SIG-M5 (cell line): ENCODE measurements at regions not wholly inside any gene's neighbourhood (a gene's known extent, or its start where the extent isn't known, plus 50 kb on each side); places are given as distances from the start of the nearest gene placed in this dataset.
"Not testable (repeated sequence)": the region's sequence is repeated elsewhere in the genome, so short reads cannot be mapped to it uniquely, and the experiment has no call there.

Source experiments
- DNase-seq: peaks from one replicate; lab custom pipeline; 2025; lab: John Stamatoyannopoulos, UW

- DNase-seq, result peak; percentile 50
Observed at GRCh38 chr4:116020141-116020722, 906.8 kb upstream of the NDST4 start.

DNA sequence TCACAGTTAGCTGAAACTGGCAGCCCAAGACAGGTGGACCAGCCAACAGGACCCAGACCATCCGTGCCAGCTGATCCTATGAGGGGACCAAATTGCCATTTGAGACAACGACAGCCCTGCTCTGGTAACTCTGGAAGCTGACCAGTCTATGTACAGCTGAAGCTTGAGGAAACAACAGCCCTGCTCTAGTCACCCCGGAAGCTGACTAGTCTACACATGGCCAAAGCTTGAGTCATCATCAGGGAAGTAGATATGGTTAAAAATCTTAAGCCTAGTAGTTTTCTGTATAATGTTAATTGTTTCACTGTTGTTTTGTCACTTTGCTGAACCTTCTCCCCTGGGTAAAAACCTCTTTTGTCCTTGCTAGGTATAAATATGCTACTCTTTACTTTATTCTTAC, 905.4 kb upstream of the NDST4 start:
- no peak for DNase-seq

DNA sequence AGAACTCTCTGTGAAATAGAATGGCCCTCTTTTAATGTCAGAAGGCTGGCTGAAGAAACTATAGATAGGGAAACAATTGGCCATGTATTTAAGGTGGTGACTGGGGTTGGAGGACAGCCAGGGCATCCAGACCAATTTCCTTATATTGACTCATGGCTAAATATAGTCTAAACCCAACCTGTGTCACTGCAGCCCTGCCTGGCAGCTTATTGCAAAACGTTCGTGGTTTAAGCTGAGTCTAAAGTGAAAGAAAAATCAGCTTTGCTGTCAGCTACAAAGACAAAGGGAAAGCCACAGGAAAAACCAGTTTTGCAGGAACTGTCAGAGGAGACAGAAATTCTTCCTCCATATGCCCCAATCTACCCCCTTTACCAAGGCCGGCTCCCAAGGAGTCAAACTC, 902.8 kb upstream of the NDST4 start:
- peak; percentile 66 for DNase-seq

GRCh38 chr4:116015549-116015948, 902.1 kb upstream of the NDST4 start:
- DNase-seq, result peak; percentile 1

DNA sequence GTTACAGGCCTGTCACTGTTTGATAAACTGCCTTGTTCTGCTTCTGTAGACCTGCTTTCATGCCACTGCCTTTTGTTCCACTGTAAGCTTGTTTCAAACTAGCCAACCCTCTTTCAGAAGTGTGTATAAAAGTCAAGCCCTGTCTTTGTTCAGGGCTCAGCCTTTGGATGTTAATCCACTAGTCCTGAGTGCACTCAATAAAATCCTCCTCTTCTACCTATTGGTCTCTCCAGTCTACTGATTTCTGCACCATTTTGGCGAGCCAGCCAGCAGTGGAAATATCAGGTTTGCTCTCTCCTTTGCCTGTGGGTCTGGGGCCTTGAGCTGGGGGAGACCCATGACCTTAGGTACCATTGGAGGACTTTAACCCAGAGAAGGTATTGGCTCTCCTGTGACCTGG, 901.6 kb upstream of the NDST4 start:
- no peak for DNase-seq

- DNase-seq, result no peak
Observed at GRCh38 chr4:116010923-116011322, 897.5 kb upstream of the NDST4 start.

DNA sequence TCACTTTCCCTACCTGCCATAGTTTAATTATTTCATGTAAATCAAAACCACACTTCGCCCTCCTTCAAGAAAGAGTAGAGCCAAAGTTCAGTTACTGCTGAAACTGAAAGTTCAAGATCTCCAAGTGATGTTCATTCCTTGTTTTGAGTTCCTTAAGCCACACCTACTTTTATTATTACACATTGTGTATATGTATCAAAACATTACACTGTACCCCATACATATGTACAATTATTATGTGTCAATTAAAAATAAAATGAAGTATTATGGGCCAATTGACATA, 892.3 kb upstream of the NDST4 start:
- no peak for DNase-seq

DNA sequence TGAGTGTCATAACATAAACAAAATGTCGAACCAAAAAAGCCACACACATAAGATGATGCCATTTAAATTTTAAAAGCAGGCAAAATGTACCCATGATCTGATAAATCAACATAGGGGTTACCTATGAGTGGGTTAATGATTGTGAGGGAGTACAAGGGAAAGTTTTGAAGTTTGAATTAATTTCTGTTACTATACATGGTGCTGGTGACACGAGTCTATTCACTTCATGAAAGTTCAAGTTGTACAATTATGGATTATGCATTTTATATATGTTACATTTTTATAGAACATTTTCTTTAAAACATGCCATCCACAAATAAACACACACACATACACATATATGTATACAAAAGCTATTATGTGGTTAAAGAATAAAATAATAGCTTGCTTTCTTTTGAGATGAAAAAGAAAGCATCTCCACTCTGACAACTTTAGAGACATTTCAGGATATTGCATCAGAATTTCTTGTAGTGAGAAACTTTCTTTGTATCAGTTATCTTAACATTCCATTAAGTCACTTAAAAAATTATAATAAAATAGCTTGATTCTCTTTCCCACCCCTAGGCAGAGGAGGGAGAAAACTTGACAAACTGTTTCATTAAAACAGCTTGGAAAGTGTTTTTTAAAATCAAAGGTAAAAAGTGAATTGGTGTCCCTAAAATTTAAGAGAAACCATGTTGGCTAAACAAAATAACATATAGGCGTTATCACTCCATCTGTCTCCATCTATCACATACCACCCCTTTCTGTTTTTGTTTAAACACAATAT, 891.8 kb upstream of the NDST4 start:
- no peak for DNase-seq

DNA sequence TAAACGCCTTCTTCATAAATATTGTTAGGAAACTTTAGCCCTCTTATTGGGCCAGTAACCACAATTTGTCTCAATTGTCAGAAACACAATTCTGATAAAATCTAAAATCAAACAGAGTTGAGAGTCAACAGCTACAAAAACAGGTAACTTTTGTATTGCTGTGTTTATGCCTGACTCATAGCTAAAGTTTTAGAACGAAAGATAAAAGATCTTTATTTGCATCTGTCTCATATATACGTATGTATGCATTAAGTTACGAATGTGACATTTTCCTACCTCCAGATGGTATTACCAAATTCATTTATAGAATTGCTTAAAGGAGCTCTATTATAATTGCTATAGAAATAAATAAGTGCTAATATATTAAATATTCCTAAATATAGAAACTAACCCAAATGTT, 887.9 kb upstream of the NDST4 start:
- no peak for DNase-seq

GRCh38 chr4:115986573-115986972, 873.2 kb upstream of the NDST4 start:
- DNase-seq, result no peak

DNA sequence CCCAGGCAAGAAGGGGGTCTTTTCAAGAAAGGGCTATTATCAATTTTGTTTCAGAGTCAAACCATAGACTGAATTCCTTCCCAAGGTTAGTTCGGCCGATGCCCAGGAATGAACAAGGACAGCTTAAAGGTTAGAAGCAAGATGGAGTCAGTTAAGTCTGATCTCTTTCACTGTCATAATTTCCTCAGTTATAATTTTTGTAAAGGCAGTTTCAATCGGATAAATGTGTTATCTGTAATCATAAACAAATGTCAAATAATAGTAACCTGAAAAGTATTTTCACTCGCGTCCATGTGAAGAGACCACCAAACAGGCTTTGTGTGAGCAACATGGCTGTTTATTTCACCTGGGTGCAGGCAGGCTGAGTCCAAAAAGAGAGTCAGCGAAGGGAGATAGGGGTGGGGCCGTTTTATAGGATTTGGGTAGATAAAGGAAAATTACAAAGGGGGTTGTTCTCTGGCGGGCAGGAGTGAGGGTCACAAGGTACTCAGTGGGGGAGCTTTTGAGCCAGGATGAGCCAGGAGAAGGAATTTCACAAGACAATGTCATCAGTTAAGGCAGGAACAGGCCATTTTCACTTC, 862.1 kb upstream of the NDST4 start:
- not testable (repeated sequence) for DNase-seq

DNA sequence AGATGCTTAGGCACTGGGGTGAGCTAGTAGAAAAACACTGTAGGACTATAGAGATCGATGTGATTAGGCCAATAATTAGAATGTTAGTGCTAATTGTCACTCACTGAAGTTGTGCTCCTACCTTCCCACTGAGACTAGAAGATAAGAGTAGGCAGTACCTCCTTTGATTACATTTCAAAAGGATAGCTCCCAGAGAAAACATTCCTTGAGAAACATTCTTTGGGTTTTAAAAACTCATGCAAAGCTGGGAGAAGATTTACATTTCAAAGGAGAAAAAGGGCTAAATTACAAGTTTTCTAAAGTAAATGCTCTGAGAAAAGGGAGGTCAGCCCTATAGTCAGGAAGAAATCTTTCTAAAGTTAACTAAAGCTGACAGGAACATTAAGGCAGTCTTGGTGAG, 860.3 kb upstream of the NDST4 start:
- DNase-seq, result no peak

GRCh38 chr4:115972967-115973366, 859.5 kb upstream of the NDST4 start:
- DNase-seq, result no peak

- DNase-seq, result no peak
Observed at GRCh38 chr4:115970859-115971258, 857.4 kb upstream of the NDST4 start.

DNA sequence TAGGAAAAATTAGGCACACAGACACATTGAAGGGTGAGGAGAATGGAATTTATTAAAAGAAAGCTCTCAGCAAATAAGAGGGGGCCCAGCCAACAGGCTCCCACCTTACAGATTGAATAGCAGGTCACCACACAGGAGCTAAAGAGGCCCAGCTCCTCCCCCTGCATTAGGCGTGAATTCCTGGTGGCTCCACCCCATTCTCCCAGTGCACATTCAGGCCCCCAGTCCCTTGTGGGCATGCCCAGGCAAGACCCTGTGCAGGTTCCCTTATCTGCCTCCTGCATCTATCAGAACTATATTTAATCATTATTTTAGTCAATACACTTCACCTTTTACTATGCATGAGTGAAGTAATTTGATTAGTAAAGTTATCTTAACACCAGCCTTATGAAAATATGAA, 856.3 kb upstream of the NDST4 start:
- DNase-seq, result no peak

- DNase-seq, result no peak
Observed at GRCh38 chr4:115965588-115965987, 852.2 kb upstream of the NDST4 start.

GRCh38 chr4:115956054-115956796, 842.8 kb upstream of the NDST4 start:
- not testable (repeated sequence) for DNase-seq

- DNase-seq, result no peak
Observed at GRCh38 chr4:115950806-115951205, 837.4 kb upstream of the NDST4 start.

- not testable (repeated sequence) for DNase-seq
Observed at GRCh38 chr4:115949974-115950743, 836.7 kb upstream of the NDST4 start.

GRCh38 chr4:115945026-115945425, 831.6 kb upstream of the NDST4 start:
- no peak for DNase-seq

DNA sequence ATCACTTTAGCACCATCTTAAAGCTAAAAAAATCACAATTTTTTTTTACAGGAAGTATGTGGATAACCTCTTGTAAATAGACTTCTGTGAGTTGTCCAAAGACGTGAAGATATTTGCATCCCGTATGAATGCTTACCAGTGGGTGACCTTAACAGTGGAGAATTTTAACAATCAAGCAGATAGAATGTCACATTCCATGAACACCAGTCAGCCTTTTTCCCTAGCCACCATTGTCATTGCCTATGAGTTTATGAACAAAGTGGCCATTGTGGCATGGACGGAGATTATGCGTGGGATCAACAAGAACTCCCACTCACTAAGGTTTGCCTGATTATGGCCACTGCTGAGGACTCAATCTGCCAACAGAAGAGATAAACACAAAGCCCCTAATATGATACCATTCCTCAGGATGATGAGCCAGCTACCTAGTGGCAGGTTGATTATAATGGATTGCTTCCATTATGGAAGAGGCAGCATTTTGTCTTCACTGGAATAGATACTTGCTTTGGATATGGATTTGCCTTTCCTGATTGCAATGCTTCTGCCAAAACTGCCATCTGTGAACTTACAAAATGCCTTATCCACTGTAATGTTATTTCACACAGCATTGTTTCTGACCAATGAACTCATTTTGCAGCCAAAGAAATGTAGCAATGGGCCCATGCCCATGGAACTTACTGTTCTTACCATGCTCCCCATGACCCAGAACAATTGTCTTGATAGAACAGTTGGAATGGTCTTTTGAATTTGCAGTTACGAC, 830.9 kb upstream of the NDST4 start:
- no peak for DNase-seq
